PFSK-1 (cell line): ENCODE measurements at regions not wholly inside any gene's neighbourhood (a gene's known extent, or its start where the extent isn't known, plus 50 kb on each side); places are given as distances from the start of the nearest gene placed in this dataset.

Source experiments
- FOXP2 ChIP-seq: optimal IDR thresholded peaks from 2 replicates; pipeline ENCODE3; 2011; ENCODE audit warnings: borderline replicate concordance, control low read depth, inconsistent platforms; ENCODE audit not compliant: insufficient read depth; ENCODE audit errors: extremely low read length, extremely low read depth
- POLR2AphosphoS5 ChIP-seq: IDR thresholded peaks from 2 replicates; pipeline ENCODE4 v1.6.1; 2012; ENCODE audit warnings: low read depth, mild to moderate bottlenecking, control low read depth, low read length, moderate library complexity
- REST ChIP-seq, 2 experiments: IDR thresholded peaks; 2 replicates each; pipeline versions ENCODE4 v1.6.1 to v1.8.0; 2011 to 2012; ENCODE audit warnings: low read depth in 2 of 2, low read length in 2 of 2, control low read depth in 1 of 2, inconsistent platforms in 1 of 2, mild to moderate bottlenecking in 1 of 2, moderate library complexity in 1 of 2; ENCODE audit not compliant: insufficient read depth in 1 of 2
- SIN3A ChIP-seq: IDR thresholded peaks from 2 replicates; pipeline ENCODE4 v1.6.1; 2012; ENCODE audit warnings: mild to moderate bottlenecking, low read length, moderate library complexity, borderline replicate concordance; ENCODE audit not compliant: insufficient read depth
- TAF1 ChIP-seq: IDR thresholded peaks from 2 replicates; pipeline ENCODE4 v1.6.1; 2012; ENCODE audit warnings: low read length, control low read depth, borderline replicate concordance; ENCODE audit not compliant: insufficient read depth

GRCh38 chr6:145267076-145267867 is 468.0 kb downstream of the EPM2A start:
- TF ChIP-seq REST (IDR thresholded peaks at IDR 0.05; ENCODE audit: insufficient read depth in 1 of 2, low read depth in 2 of 2, low read length in 2 of 2), result no peak
- TF ChIP-seq FOXP2, result no peak
- TF ChIP-seq POLR2AphosphoS5, result no peak
- no peak for TF ChIP-seq SIN3A
- TF ChIP-seq TAF1, result no peak

- TF ChIP-seq TAF1, result no peak
- no peak for TF ChIP-seq POLR2AphosphoS5
- no peak for TF ChIP-seq FOXP2
- no peak for TF ChIP-seq SIN3A
- no peak for TF ChIP-seq REST (IDR thresholded peaks at IDR 0.05; ENCODE audit: insufficient read depth in 1 of 2, low read depth in 2 of 2, low read length in 2 of 2)
Measured at GRCh38 chr6:145270464-145270863, 464.9 kb downstream of the EPM2A start.

- TF ChIP-seq SIN3A (no peak), FOXP2 (no peak), REST (IDR thresholded peaks at IDR 0.05; ENCODE audit: insufficient read depth in 1 of 2, low read depth in 2 of 2, low read length in 2 of 2) (no peak), TAF1 (no peak), POLR2AphosphoS5 (no peak)
Measured at GRCh38 chr6:145271040-145271439, 464.3 kb downstream of the EPM2A start.

- TF ChIP-seq POLR2AphosphoS5 (no peak), SIN3A (no peak), FOXP2 (no peak), REST (IDR thresholded peaks at IDR 0.05; ENCODE audit: insufficient read depth in 1 of 2, low read depth in 2 of 2, low read length in 2 of 2) (no peak)
Measured at GRCh38 chr6:145271577-145271976, 463.7 kb downstream of the EPM2A start.
